G401 (cell line): ENCODE measurements at regions not wholly inside any gene's neighbourhood (a gene's known extent, or its start where the extent isn't known, plus 50 kb on each side); places are given as distances from the start of the nearest gene placed in this dataset.

Experiments
- DNase-seq: peaks from one replicate; pipeline ENCODE4 v3.0.0-alpha.2; 2015; ENCODE audit warnings: low spot score
- in situ Hi-C: cut with HindIII; loops from 2 replicates; pipeline ENCODE4 v1.10.0; 2016; ENCODE audit warnings: low sequenced_read_pairs, mixed read lengths

- in situ Hi-C loops = no loop called here
These were observed 401.9 kb upstream of the MKI67 start for GRCh38 chr10:128528167-128528566.

DNA sequence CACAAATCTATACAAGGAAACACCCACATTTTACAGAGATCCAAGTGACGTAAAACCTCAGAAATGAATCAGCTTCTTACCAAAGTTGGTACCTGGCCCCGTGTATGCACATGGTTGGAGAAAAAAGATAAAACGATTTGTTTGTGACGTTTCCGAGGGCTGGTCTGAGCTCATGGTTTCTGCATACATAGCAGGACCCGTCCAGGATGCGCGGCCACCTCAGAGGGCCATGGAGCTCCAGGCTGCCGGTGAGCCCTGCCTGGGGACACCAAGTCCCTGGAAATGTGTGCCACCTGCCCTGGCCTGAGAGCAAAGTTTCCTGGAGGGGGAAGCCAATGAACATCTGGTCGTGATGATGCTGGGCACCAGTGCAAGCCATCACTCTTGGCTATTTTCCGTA, 402.6 kb upstream of the MKI67 start:
- no peak for DNase-seq
- in situ Hi-C loops = no loop called here

More at GRCh38 chr10:128528167-128528566, 401.9 kb upstream of the MKI67 start:
- DNase-seq = no peak

- in situ Hi-C loops = no loop called here
- DNase-seq = no peak
These were observed 403.0 kb upstream of the MKI67 start for GRCh38 chr10:128529225-128529624.

DNA sequence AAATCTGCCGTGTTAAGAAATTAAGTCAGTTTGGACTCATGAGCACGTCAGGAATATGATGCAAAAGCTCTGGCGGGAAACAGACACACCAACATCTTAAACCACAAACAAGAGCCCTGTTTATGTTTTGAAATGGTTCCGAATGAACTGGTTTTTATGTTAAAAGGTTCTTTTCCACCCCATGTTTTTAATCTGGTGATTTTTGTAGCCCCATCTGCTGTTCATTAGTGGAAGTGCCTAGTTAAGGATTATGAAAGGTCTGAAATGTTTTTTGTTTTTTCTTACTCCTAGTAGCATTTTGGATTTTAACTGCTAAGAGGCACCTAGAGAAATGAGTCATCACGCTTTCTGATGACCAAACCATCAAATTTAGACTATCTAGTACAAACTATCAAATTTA, 404.1 kb upstream of the MKI67 start:
- DNase-seq = peak; percentile 13
- in situ Hi-C loops = no loop called here

- in situ Hi-C loops = no loop called here
- no peak for DNase-seq
These were observed 404.7 kb upstream of the MKI67 start for GRCh38 chr10:128530946-128531345.

- in situ Hi-C loops = no loop called here
These were observed 408.5 kb upstream of the MKI67 start for GRCh38 chr10:128534686-128535085.

DNA sequence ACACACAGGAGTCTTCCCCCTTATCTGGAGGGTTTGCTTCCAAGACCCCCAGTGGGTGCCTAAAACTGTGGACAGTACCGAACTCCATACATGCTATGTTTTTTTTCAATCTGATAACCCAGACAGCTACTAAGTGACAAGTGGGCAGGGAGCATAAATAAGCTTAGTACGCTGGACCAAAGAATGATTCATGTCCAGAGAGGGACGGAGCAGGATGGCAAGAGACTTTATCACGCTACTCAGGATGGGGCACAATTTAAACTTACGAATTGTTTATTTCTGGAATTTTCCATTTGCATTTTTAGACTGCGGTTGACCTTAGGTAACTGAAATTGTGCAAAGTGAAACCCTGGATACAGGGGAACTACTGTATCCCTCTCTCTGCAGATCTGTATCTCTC, 410.0 kb upstream of the MKI67 start:
- no peak for DNase-seq
- in situ Hi-C loops = no loop called here

More at GRCh38 chr10:128534686-128535085, 408.5 kb upstream of the MKI67 start:
- DNase-seq = no peak

GRCh38 chr10:128537834-128538330, 411.7 kb upstream of the MKI67 start:
- DNase-seq = no peak
- in situ Hi-C loops = no loop called here

- in situ Hi-C loops = no loop called here
- DNase-seq = no peak
These were observed 412.4 kb upstream of the MKI67 start for GRCh38 chr10:128538671-128539070.

DNA sequence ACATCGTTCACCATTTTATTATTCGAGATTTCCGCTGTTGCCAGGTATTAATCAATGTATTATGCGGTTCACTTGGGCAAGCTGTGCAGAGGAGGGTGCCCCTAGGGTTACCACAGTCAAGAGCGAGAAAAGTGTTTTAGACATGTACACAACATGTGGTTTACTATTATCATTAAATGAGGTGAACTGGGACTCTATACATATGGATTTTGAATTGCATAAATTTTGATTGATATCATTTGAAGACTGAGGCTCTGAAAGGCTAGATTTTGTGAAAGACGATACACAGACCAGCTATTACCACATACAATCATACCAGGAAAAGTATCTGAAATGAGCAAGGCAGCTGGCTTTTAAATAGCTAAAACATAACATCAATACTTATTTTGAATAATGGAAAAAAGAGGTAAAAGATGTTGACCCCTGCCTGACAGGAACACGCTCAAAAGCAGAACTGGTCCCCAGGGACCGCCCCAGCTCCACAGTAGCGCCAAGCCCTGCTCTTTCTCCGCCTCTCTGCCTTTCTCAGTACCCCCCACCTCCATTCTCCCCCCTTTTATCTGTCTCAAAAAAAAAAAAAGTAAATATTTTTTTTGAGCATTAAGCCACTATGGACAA, 413.4 kb upstream of the MKI67 start:
- in situ Hi-C loops = no loop called here
- DNase-seq = no peak

DNA sequence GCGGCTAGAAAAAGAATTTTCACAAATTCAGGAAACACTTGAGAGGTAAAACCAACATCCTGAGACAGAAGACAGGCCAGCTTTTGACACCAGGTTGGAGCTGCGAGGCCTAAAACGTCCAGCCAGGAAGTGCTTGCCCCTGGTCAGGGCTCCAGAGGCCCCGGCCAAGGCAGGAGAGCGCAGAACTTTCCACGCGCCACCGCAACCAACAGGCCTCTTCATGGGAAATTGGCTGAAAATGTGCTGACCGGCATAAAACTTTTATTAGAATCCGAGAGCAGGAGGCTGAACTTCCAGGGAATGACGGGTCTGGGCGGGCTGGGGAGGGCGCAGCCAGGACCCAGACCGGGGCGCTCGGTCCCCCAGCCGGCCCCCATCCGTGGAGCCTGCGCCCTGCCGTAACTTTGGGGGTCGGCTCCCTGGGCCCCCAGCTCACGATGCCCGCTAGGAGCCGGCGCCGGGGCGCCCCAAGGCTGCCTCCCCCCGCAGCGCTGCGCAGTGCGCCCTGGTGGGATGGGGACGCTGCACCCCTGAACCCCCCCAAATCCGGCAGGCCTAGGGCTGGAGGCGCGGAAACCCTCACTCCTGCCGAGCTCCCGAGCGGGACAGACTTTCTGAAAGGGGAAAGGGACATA, 414.0 kb upstream of the MKI67 start:
- in situ Hi-C loops = no loop called here
- DNase-seq = no peak

- in situ Hi-C loops = no loop called here
- peak; percentile 7 for DNase-seq
These were observed 414.8 kb upstream of the MKI67 start for GRCh38 chr10:128540781-128541761.

GRCh38 chr10:128541926-128542475, 415.8 kb upstream of the MKI67 start:
- in situ Hi-C loops = no loop called here

DNA sequence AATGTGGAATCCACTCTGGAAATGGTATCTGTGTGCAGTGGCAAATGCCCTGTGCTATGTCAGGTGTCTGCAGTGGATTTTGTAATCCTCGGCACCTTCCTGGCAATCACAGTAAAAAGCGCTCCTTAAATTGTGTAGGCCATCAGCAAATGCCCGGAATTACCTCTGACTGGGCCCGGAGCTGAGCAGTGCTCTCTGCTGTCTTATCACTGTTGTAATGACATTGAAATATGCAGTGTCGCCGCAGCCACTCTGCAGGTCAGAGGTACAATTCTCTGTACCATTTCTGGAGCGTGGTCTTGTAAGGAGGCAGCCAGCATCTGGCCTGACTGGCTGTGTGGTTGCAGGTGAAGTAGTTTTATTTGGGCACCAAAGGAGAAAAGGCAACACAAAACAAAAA, 416.4 kb upstream of the MKI67 start:
- DNase-seq = no peak
- in situ Hi-C loops = no loop called here

More at GRCh38 chr10:128541926-128542475, 415.8 kb upstream of the MKI67 start:
- DNase-seq = no peak

- in situ Hi-C loops = no loop called here
These were observed 416.9 kb upstream of the MKI67 start for GRCh38 chr10:128543151-128543550.

GRCh38 chr10:128545216-128545615, 419.0 kb upstream of the MKI67 start:
- in situ Hi-C loops = no loop called here

More at GRCh38 chr10:128543151-128543550, 416.9 kb upstream of the MKI67 start:
- no peak for DNase-seq

GRCh38 chr10:128546651-128547165, 420.5 kb upstream of the MKI67 start:
- no peak for DNase-seq
- in situ Hi-C loops = no loop called here

More at GRCh38 chr10:128545216-128545615, 419.0 kb upstream of the MKI67 start:
- no peak for DNase-seq

DNA sequence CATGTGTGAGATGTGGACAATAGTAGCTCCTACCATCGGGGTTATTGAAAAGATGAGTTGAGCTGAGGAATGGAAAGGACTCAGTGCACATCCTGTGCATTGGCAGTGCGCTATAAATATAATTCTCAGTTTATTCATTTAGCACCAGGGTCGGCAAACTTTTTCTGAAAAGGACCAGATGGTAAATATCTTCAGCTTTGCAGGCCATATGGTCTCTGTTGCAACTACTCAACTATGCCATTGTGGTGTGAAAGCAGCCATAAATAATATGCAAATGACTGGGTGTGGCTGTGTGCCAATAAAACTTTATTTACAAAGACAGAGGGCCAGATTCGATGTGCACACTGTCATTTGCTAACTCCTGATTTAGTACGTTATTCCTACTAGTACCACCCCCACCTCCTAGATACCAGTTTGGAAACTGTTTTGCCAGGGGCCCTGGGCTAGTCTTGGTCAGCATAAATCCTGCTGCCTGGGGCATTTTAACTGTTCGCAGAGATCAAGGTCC, 422.9 kb upstream of the MKI67 start:
- in situ Hi-C loops = no loop called here
- DNase-seq = no peak

GRCh38 chr10:128550045-128550444, 423.8 kb upstream of the MKI67 start:
- in situ Hi-C loops = no loop called here
- no peak for DNase-seq
